Activated gamma-delta T cell treated with anti-CD3 and anti-CD28 coated beads, Interleukin-2, amount 50 U/mL, for 16 hours (primary cell): ENCODE measurements at regions not wholly inside any gene's neighbourhood (a gene's known extent, or its start where the extent isn't known, plus 50 kb on each side); places are given as distances from the start of the nearest gene placed in this dataset.

Source experiments
- DNase-seq: peaks from one replicate; pipeline ENCODE4 v3.0.0-alpha.2; 2020; ENCODE audit warnings: low read depth

DNA sequence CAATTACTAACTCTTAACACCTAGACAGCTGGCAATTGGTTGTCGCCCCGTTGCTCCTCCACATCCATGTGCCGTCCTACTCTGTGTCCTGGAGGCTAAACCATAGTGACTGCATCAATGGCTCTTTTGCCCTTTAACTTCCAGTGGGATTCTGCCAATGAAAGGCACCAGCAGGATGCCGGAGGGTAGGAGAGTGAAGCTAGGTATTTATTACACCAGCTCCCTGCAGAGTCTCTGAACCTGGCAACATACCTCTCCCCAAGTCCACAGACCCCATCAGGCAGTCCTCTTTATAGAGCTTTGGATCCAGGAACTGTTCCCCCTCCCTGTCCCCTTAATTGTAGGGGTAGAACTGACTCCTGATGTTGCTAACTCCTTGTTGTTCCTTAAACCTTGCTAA, 426.8 kb downstream of the HNRNPD start:
- DNase-seq = no peak

DNA sequence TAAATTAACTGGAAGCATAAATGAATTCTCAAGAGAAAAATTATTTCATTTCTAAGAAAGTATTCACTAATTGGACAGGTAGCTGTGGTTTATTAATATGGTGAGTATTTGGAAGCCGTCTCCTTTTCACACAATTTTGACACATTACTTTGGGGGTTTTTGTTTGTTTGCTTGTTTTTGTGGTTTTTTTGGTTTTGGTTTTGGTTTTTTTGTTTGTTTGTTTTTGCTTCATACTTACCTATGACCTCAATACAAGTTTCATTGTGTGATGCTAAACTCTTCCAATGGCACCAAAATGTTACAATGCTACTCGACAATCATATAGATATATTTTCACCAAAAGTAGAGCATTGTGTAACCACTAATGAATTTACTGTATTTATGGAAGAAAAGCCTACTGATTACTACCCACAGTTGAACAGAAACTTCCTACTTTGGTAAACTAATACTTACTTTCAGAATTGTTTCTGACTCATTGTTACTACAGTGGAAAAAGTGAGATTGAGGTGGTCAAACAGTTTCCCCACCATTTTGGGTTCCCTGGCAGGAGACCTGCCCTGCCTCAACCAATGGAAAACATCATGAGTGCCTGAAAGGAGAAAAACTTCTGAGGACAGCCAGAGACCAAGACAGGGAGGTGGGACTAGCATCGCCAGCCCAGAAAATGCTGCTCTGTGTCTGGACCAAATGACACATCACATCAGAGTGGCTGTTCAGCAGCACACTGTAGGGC, 443.1 kb downstream of the HNRNPD start:
- DNase-seq = no peak

DNA sequence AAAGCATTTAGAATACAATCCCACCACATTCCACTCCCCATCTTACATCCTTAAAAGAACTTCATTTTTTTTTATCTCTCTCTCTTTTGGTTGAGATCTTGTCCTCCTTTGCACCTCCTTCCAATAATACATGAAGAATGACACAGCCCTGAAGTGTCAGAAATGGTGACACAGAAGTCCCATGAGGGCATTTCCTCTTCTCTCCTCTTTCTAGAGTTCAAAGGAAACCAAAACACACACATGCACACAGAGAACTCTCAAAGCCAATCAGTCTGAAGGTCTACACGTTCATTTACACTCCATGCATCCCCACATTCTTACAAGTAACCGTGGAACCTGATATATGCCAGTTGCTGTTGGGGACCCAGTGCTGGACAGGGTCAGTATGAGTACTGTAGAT, 450.7 kb downstream of the HNRNPD start:
- no peak for DNase-seq

DNA sequence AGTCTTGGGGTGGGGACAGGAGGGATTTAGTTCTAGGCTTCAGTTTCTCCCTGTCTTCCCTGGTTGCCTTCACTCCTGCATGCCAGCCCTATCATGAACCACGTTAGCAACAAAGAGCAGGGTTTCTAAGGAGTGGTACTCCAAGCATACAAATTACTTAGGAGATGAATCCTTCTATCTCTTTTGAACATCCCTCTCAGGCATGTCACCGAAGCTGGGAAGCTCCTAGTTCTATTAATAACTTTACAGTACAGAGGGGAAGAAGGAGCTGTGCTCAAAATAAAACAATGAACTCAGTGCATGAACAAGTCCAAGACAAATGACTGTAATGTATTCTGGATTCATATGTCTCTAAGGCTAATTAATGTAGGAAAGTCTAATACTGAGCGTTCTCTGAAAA, 450.6 kb upstream of the RASGEF1B start:
- DNase-seq = no peak

DNA sequence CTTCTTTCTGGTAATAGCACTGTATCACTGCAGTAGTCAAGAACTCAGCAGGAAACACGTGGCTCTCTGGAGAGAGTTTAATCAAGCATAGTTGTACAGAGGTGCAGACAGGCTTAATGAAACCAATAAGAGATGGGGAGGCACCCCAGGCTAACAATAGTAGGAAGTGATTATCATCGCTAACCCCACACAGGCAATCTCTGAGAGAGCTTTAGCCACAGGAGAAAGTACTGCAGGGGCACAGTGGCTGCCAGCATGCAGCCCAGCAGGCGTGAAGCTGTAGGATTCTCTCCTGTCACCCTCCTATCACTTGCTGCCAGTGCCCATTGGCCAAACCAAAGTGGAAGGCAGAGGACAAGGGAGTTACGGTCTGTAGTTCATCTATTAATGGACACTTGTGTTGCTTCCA, 450.0 kb upstream of the RASGEF1B start:
- no peak for DNase-seq

DNA sequence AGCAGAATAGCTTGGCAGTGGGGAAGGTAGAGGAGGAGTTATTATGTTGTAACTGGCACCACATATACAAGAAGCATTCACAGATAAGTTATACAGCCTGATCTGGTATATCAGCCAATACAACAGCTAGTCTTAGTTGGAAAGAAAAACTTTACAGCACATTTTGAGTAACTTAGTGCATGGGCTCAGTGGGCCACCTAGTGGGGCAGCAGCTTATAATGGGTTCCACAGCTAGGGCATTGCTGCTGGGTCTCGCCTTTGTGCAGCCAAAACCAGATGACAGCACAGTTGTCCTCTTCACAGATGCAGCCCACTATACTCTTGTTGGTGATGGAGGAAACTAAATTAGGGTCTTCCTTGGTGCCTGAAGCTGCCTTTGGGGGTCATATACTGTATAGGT, 448.1 kb upstream of the RASGEF1B start:
- no peak for DNase-seq

DNA sequence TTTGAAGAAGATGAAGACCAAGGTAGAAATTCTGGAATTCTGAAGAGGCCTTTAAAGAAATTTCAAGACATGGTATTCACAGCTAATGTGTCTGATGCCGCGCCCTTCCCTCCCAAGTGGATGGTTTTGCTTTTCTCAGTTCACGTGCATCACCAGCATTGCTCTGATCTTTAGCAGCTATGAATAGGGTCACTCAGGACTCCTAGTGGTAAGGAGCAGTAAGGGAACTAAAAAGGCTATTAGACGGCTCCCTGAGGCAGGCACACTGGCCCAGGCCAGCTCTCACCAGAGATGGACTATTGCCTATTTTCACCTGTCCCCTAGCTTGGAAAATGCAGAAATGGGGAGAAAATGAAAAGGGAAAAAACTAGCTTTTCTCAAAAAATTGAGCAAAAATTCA, 447.5 kb upstream of the RASGEF1B start:
- DNase-seq = no peak

DNA sequence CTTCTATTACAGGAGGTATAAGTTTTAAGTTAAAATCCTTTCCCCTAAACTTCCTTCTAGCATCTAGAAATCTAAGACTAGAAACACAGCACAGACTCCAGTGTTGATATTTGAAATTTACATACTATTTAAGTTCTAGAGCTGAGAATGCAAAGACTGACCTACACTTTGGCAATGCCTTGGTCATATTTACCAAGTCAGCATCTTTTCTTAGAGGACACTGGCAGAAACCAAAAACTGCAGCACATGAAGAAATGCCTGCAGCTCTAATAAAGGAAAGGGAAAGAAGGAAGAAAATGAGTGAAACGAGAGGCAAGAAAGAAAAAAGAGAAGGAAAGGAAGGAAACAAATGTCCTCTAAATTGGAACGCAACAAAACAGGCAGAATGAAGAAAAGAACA, 443.7 kb upstream of the RASGEF1B start:
- DNase-seq = no peak

DNA sequence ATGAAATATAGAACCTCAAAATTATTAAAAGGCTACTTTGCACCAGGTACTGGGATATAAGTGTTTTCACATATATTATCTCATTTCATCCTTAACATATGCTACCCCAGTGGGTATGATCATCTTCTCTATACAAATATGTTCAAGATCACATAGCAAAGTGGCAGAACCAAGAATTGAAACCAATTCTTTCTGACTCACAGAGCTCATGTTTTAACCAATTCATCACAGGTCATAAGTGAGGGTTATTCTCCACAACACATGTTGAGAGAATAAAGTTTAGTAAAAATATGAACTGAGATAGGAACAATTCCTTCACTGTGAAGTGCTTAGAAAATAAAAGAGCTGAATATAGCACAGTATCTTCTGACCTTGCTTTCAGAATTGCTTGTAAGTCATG, 442.9 kb upstream of the RASGEF1B start:
- DNase-seq = no peak

DNA sequence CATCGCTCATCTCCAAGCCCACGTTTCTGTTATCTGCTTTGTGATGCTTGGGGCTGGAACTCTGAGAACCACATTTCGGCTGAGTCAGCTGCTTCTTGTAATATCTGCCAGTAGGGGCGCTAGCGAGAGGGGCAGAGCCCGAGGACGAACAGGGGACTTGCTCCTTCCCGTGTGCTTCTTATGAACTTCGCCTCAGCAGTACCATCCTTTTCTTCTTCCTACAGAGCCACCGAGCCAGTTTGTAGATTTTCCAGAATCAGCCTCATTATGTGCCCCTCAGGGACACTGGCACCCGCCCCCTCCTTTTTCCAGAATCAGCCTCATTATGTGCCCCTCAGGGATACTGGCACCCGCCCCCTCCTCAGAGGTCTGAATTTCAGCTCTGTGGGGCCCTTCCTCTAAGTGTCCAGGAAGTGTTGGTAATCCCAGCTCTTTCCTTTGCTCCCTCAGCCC, 441.7 kb upstream of the RASGEF1B start:
- DNase-seq = peak; percentile 18

DNA sequence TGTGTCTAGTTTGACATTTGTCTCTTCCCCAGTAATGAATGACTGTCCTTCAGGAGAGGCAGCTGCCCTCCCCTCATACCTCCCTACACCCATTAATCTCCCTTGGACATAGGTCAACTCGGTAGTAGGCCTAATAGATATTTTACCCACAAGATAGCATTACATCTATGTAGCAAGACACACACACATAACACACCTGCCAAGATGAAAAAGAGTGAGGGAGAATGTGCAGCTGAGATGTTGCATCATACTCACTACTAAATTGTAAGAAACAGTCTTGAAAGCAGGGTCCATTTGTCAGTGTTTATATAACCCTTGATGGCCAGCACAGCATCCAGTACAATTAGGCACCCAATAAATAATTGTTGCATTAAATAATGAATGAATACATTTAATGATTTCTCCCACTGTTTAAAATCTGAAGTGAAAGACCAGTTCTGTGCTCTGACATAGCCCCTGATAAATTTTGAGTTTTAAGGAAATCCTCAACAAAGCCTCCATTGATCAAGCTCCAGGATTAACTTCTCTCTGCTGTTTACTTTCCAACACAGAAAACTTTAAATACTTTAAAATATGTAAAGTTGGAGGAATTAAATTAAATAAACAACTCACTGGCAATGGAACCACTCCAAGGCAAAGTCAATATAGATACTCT, 440.8 kb upstream of the RASGEF1B start:
- DNase-seq = no peak

DNA sequence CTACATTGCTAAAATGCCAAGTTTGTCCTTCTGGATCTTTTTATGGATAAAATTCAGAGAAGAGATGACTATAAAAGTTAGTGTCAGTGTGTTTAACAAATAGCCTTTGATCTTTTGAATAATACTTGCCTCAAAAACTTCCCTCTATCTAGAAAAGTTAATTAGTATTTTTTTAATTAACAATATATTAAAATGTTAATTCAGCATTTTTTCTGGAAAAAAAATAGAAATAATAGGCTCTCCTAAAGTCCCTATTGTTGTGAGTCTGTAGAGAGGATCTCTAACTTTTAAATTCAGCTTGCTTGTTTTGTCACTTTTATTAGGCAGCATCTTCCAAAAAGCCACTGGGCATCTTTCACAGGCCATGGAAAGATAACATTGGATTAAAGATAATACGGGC, 435.2 kb upstream of the RASGEF1B start:
- no peak for DNase-seq

DNA sequence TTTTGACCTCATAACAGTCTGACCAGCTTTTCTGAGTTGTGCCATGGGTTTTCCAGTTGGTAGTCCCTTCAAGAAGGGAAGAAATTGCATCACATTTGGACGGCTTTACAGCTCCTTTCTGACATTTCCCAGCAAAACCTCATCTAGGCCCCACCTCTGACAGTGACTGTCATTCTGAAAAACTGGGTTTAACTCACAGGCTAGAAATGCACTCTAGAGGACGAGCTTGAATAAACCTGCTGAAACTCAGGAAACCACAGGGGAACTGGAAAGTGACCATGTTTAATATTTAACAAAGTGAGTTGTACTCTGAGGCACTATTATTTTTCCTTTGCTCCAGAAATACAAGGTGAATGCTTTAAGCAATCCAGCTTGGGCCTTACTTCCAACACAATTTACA, 434.3 kb upstream of the RASGEF1B start:
- no peak for DNase-seq

DNA sequence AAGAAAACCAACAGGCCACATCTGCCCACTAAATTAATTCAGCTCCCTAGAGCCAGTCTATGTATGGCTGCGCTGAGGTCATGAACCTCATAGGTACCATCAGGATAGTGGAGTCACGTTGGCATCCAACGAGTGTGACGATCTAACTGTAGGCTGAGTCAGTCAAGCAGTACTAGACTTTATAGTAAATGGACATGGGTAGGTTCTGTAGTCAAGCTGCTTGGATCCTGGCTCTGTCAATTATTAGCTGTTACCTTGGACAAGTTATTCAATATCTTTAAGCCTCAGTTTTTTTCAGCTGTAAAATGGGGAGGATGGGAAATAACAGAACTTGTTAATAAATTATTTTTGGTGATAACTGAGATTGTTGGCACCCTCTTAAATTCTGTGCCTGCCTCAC, 432.4 kb upstream of the RASGEF1B start:
- no peak for DNase-seq

DNA sequence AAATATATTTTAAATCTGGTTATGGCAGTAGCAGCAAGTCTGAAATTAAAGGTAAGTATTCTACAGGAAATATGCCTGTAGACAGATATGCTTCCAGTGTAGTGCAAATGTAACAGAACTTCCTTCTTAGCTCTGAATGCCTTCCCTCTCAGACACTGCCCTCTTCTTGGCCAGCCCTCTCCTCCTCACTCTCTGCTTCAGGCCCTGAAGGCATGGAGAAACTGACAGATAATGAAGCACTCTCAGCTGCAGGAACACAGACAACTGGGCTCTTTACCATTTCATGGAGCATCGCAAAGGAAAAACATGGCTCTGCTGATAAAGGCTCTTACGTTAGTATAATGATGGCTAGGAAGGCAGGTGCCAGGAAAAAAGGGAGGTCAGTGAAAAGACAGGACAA, 431.5 kb upstream of the RASGEF1B start:
- no peak for DNase-seq

DNA sequence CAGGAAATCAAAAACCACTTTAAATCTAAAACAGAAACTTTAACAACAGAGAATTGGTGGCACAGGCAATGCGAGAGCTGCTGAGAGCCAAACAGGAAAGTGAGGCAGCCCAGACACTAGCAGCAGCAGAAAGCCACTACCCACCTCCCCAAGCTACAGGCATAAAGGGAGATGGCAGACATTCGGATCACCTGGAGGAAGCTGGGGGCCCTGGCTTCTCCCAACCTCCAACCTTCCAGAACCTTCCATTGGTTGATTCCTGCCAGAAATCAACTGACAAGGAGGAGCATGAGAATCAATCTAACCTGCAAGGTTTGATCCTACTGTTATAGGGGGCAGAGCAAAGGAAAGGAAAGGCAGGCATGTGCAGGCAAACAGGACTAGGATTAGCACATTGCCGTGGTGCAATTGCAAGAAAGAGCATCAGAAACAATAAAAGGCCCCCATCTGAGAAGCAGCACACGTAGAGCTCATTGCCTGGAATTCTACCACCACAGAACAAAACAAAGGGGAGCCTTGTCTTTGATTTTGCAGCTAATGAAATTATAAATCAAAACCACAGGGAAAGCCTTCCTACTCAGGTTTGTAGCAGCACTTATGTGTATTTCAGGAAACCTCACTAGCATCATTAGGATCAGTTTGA, 427.3 kb upstream of the RASGEF1B start:
- no peak for DNase-seq

DNA sequence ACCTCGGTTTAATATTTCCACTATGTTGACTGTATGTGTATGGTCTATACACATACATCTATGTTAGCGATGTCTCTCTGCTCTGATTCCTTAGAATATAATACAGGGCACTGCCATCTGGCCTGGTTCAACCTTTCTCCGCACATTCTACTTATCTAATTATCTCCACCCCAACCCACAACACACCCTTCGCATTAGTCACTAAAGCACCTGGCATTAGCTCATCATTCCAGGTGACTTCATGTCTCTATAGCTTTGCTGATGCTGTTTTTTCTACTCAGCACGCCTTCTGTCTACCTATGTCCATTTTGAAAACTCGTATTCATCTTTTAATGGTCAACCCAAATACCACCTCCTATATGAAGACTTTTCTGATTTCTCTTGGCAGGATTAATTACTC, 425.2 kb upstream of the RASGEF1B start:
- no peak for DNase-seq

DNA sequence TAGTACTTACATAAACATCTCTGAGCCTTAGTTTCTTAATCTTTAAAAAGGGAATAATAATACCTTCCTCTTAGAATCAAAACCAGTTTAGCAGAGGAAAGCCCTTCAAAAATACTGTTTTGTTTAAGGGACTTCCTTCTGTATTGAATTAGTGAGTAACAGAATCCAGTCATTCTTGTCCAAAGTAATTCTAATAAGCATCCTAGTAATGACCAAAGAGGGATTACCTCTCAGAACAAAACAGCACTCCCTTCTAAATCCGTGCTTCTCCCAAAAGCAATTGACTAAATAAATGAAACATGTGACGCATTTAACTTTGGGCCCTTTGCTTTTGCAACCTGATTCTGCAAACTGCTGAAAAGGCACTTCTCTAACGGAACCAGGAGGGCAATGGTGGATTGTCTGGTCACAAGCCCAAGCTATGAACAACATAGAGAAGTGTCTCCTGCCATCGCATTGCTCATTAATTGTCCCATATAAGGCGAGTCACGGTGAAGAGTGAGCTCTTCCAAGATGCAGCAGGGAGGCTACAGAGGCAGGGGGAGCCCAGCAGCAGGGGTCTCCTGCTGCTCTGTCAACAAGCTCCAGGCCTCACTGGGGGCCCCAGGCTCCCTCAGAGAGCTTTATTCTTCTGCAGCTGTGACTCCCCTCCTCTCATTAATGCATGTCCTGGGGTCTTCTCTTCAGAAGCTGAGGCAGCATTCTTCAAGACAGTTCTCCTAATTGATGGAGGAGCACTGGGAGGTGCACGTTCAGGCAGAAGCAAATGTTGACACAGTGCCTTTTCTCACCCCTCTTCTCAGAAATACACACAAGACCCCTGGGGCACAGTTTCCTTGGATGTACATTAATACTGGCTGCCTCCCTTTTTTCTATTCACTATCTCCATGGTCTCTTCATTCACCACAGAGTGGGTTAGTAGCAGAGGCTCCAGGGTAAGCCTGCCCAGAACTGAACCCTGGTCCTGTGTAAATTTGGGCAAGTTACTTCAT, 419.6 kb upstream of the RASGEF1B start:
- no peak for DNase-seq

DNA sequence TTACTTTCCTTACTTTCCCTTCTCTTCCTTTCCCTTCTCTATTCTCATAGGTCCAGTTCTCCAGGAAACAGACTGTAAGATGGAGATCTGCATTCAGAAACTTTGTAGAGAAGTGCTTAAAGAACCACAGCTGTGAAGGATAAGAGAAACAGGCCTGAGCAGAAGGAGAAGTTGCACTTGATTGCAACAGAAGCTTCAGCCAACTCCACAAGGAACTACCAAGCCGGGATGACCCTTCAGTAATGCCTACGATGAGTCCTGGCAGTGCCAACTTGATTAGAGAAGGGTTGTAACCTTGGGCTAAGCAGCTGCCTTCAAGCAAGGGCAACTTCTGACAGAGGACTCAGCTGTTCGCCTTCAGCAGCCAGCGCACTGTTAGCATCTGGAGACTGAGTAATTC, 413.3 kb upstream of the RASGEF1B start:
- no peak for DNase-seq

DNA sequence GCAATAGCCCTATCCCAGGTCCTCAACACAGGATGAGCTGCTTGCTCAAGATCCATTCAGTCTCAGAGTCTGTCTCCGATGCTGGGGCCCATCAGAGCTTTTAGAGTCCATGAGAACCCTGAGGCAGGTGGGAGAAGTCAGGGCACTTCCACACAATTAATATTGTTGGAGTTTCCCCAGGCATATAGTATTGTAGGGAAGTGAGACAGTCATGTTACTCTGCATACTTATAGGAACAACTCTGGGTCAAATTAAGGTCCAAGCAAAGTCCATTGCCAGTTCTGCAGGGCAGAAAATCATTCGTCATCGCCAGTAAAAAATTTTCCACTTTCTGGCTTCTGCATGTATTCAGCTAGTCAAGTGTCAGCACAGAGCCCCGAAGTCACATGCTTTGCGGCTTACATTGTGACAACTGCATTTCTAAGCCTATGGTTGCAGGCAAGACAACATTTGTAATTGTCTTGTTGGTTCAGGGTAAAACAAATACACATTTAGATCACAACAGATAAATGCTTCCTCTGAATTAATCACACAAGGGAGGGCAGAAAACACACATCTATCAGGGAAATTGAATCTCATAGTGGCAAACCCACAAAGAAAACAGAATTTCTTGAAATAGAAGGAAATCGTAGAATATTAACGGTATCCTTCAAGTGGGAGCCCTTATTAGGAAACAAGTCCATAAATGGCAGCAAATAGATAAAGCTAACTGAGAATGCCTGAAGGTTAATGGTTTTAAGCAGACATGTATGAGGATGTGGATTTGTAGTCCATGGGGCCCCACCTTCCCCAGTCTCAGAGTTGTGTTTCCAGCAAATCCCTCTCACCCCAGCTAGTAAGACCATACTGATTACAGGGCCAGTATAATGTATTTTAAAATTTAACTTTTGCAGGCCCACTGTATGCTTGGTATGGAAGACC, 412.1 kb upstream of the RASGEF1B start:
- DNase-seq = no peak

DNA sequence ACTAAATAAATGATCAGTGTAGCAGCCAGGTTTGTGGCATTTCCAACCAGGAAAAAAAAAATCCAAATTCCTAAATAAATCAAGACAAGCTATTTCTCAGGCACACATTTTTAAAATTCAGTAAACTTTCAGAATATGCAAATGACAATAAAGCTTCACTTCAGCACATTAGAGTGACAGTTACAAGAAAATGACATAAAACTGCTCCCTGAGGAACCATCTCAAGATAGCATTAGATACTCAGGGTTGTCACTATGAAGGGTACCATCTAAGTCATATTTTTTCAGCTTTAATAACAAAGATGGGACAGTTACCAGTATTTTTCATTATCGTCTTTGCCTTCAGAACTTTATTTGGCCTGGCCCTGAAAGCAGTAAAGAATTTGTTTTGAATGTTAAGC, 411.3 kb upstream of the RASGEF1B start:
- no peak for DNase-seq
